D341Med (cell line): ENCODE measurements at regions not wholly inside any gene's neighbourhood (a gene's known extent, or its start where the extent isn't known, plus 50 kb on each side); places are given as distances from the start of the nearest gene placed in this dataset.
"Not testable (repeated sequence)": the region's sequence is repeated elsewhere in the genome, so short reads cannot be mapped to it uniquely, and the experiment has no call there.

Experiments
- DNase-seq: peaks from one replicate; pipeline ENCODE4 v3.0.0; 2012; ENCODE audit warnings: low spot score

- peak; percentile 15 for DNase-seq
Observed at GRCh38 chr4:127469959-127470809, 162.6 kb upstream of the INTU start.

- not testable (repeated sequence) for DNase-seq
Observed at GRCh38 chr4:127478271-127478670, 154.5 kb upstream of the INTU start.

- DNase-seq, result no peak
Observed at GRCh38 chr4:127479031-127479622, 153.6 kb upstream of the INTU start.

GRCh38 chr4:127482049-127482448 is 150.7 kb upstream of the INTU start:
- DNase-seq, result no peak

- no peak for DNase-seq
Observed at GRCh38 chr4:127484117-127484516, 148.6 kb upstream of the INTU start.

GRCh38 chr4:127486248-127486647 is 146.5 kb upstream of the INTU start:
- no peak for DNase-seq

GRCh38 chr4:127491571-127491970 is 141.2 kb upstream of the INTU start:
- DNase-seq, result no peak

GRCh38 chr4:127496875-127497274 is 135.9 kb upstream of the INTU start:
- DNase-seq, result not testable (repeated sequence)

- no peak for DNase-seq
Observed at GRCh38 chr4:127498366-127498765, 134.4 kb upstream of the INTU start.

GRCh38 chr4:127500242-127500641 is 132.5 kb upstream of the INTU start:
- no peak for DNase-seq

GRCh38 chr4:127501103-127501502 is 131.7 kb upstream of the INTU start:
- no peak for DNase-seq

GRCh38 chr4:127503111-127503510 is 129.6 kb upstream of the INTU start:
- DNase-seq, result no peak

- DNase-seq, result no peak
Observed at GRCh38 chr4:127505203-127505602, 127.6 kb upstream of the INTU start.

GRCh38 chr4:127506283-127506682 is 126.5 kb upstream of the INTU start:
- DNase-seq, result no peak

GRCh38 chr4:127509155-127509554 is 123.6 kb upstream of the INTU start:
- no peak for DNase-seq

GRCh38 chr4:127512672-127513071 is 120.1 kb upstream of the INTU start:
- DNase-seq, result not testable (repeated sequence)

- not testable (repeated sequence) for DNase-seq
Observed at GRCh38 chr4:127515259-127515658, 117.5 kb upstream of the INTU start.

GRCh38 chr4:127518046-127518445 is 114.7 kb upstream of the INTU start:
- no peak for DNase-seq

GRCh38 chr4:127521463-127521862 is 111.3 kb upstream of the INTU start:
- no peak for DNase-seq

GRCh38 chr4:127523369-127523768 is 109.4 kb upstream of the INTU start:
- no peak for DNase-seq

- peak; percentile 20 for DNase-seq
Observed at GRCh38 chr4:127525608-127526007, 107.1 kb upstream of the INTU start.

- DNase-seq, result no peak
Observed at GRCh38 chr4:127528302-127528701, 104.5 kb upstream of the INTU start.

GRCh38 chr4:127529879-127530278 is 102.9 kb upstream of the INTU start:
- not testable (repeated sequence) for DNase-seq
